K562 (cell line): ENCODE measurements at regions not wholly inside any gene's neighbourhood (a gene's known extent, or its start where the extent isn't known, plus 50 kb on each side); places are given as distances from the start of the nearest gene placed in this dataset.

Experiments
- BCL6 ChIP-seq: fragments of 250-450 bp; sonication (Bioruptor Pico); IDR thresholded peaks from 2 replicates; pipeline ENCODE4 v1.4.0; 2020
- C11orf30 ChIP-seq: fragments of 450-650 bp; IDR thresholded peaks from 2 replicates; pipeline ENCODE4 v1.6.1; 2016; ENCODE audit warnings: low read depth, mild to moderate bottlenecking
- E2F1 ChIP-seq: sonication (generic); formaldehyde crosslinking; IDR thresholded peaks from 2 replicates; pipeline ENCODE4 v1.8.1; 2023; ENCODE audit warnings: mild to moderate bottlenecking, missing genetic modification reagents, moderate library complexity
- GMEB1 ChIP-seq: fragments of 250-450 bp; sonication (Bioruptor Pico); IDR thresholded peaks from 2 replicates; pipeline ENCODE4 v1.4.0; 2020; ENCODE audit warnings: mild to moderate bottlenecking
- PKNOX1 ChIP-seq: fragments of 450-650 bp; IDR thresholded peaks from 2 replicates; pipeline ENCODE4 v1.6.1; 2016
- SIX5 ChIP-seq, 2 experiments: IDR thresholded peaks; 2 replicates each; pipeline ENCODE4 v1.6.1; 2011; ENCODE audit warnings: low read length in 2 of 2, borderline replicate concordance in 1 of 2, low read depth in 1 of 2, mild to moderate bottlenecking in 1 of 2, moderate library complexity in 1 of 2; ENCODE audit not compliant: insufficient read depth in 1 of 2
- ZBTB43 ChIP-seq: sonication (generic); formaldehyde crosslinking; IDR thresholded peaks from 2 replicates; pipeline ENCODE4 v1.8.0; 2023; ENCODE audit warnings: mild to moderate bottlenecking, missing genetic modification reagents
- ZBTB5 ChIP-seq: fragments of 450-650 bp; IDR thresholded peaks from 2 replicates; pipeline ENCODE4 v1.6.1; 2017; ENCODE audit warnings: antibody characterized with exemption
- ZHX1 ChIP-seq: fragments of 150-350 bp; conservative IDR thresholded peaks from 2 replicates; pipeline ENCODE4 v1.6.1; 2014; ENCODE audit warnings: low read length
- ZNF263 ChIP-seq: sonication (generic); formaldehyde crosslinking; IDR thresholded peaks from 2 replicates; pipeline ENCODE4 v1.8.0; 2022; ENCODE audit warnings: mild to moderate bottlenecking, missing genetic modification reagents, borderline replicate concordance
- ZNF445 ChIP-seq: fragments of 250-450 bp; sonication (Bioruptor Pico); IDR thresholded peaks from 2 replicates; pipeline ENCODE4 v1.4.0; 2020; ENCODE audit warnings: low read depth, mild to moderate bottlenecking, moderate library complexity

- TF ChIP-seq ZBTB43 (CRISPR knock-in tag), result no peak
- TF ChIP-seq ZNF445 (CRISPR knock-in tag), result no peak
- TF ChIP-seq GMEB1, result no peak
- TF ChIP-seq ZHX1, result no peak
- no peak for TF ChIP-seq ZNF263 (CRISPR knock-in tag)
- TF ChIP-seq ZBTB5, result no peak
- no peak for TF ChIP-seq SIX5 (IDR thresholded peaks at IDR 0.05; ENCODE audit: borderline replicate concordance in 1 of 2, insufficient read depth in 1 of 2, low read depth in 1 of 2, low read length in 2 of 2)
- no peak for TF ChIP-seq PKNOX1
- TF ChIP-seq C11orf30, result no peak
- TF ChIP-seq E2F1, result no peak
- TF ChIP-seq BCL6 (CRISPR knock-in tag), result no peak
Observed at GRCh38 chr18:41343808-41344207, 611.2 kb upstream of the PIK3C3 start (continued).
